Epithelial cell of esophagus (primary cell): ENCODE measurements at regions not wholly inside any gene's neighbourhood (a gene's known extent, or its start where the extent isn't known, plus 50 kb on each side); places are given as distances from the start of the nearest gene placed in this dataset.

Source experiments
- DNase-seq: peaks from one replicate; pipeline ENCODE4 v3.0.0; 2010; ENCODE audit warnings: low read depth
- H3K4me3 ChIP-seq: 2 replicates; pipeline ENCODE4 v1.5.1; 2011; ENCODE audit warnings: mild to moderate bottlenecking, low read length, control low read depth
- CTCF ChIP-seq: IDR thresholded peaks from 2 replicates; pipeline ENCODE4 v1.5.1; 2011; ENCODE audit warnings: low read depth, mild to moderate bottlenecking, low read length, control low read depth, inconsistent platforms; ENCODE audit not compliant: insufficient read depth; ENCODE audit errors: missing control alignments

GRCh38 chr5:50978924-50979323 is 312.5 kb downstream of the PARP8 start:
- H3K4me3 ChIP-seq, result no peak overlapping the region
- no peak for DNase-seq
- no peak for TF ChIP-seq CTCF

DNA sequence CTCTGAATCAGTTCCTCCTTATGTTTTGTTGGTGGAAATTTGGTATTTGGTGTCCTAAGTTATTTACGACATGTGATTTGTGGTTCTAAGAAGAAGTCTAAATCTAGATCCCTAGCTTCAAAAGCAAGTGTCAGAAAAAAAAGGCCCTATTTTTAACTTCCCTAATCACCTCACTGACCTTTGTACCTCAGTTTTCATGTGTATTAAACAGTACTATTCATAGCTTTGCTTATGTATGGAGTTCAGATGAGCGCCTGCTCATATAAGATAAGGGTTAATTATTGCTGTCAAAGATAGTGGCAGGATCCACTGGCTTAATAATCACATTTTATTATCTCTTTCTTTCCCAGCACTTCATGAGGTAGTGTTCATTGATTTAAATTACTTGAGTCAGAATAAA is 318.2 kb downstream of the PARP8 start:
- H3K4me3 ChIP-seq, result no peak overlapping the region
- no peak for TF ChIP-seq CTCF
- DNase-seq, result no peak

GRCh38 chr5:50990296-50990924 is 324.0 kb downstream of the PARP8 start:
- no peak for DNase-seq
- no peak overlapping the region for H3K4me3 ChIP-seq
- no peak for TF ChIP-seq CTCF

- no peak overlapping the region for H3K4me3 ChIP-seq
- no peak for TF ChIP-seq CTCF
- no peak for DNase-seq
Observed at GRCh38 chr5:50995285-50995942, 329.0 kb downstream of the PARP8 start.

DNA sequence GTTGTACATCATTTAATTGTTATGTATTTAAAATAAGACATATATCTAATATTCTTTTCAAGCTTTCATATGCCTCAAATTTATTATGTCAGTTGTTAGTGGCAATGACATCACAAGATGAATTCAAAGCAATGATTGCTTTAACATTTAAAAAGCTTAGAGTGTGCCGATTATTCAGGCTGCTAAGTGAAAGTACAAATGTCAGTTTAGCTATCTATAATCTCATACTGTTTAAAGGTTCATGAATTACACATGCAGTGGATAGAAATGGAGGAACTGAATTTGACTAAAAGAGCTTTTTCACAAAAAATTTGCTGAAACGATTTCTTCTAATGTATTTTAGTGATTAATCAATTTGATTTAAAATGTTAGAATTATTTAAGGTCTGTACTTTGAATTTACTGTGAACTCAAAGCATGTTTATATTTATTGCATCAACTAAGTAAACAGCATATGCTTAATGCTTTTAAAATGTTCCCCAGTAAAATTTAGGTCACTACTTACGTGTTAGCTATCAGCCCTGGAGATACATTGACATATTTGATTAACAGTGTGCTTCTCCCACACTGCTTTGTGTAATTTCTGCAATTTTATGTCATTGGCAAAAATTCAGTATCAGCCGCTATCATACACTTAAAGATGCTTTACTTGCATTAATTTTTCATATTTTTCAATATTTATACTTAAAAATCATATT is 334.9 kb downstream of the PARP8 start:
- no peak overlapping the region for H3K4me3 ChIP-seq
- no peak for DNase-seq
- TF ChIP-seq CTCF, result no peak

- H3K4me3 ChIP-seq, result no peak overlapping the region
- no peak for TF ChIP-seq CTCF
- no peak for DNase-seq
Observed at GRCh38 chr5:51002368-51002767, 335.9 kb downstream of the PARP8 start.
